Non-pigmented ciliary epithelial cell (primary cell): ENCODE measurements at regions not wholly inside any gene's neighbourhood (a gene's known extent, or its start where the extent isn't known, plus 50 kb on each side); places are given as distances from the start of the nearest gene placed in this dataset.
A peak's percentile ranks its signal among the peaks of the same experiment; 100 is the strongest.

Experiments
- DNase-seq: peaks from one replicate; pipeline ENCODE4 v3.0.0-alpha.2; 2010; ENCODE audit warnings: low read depth

DNA sequence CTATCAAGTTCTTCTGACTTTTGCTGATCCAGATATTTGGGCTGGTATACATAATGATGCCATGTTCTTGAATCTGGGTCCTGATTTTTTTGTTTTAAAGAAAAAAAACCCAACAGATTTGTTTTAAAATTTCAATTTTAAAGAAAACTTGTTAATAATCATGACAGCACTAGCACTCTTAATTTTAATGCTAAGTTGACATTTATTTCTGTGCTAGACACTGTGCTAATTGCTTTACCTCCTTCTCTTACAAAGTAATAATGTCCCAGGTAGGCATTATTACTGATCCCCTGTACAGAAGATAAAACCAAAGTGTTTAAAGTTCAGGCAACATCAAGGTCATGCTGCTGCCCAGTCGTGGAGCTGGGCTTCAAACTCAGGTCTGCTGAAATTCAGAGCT, 101.9 kb downstream of the ZNF608 start:
- DNase-seq = no peak

DNA sequence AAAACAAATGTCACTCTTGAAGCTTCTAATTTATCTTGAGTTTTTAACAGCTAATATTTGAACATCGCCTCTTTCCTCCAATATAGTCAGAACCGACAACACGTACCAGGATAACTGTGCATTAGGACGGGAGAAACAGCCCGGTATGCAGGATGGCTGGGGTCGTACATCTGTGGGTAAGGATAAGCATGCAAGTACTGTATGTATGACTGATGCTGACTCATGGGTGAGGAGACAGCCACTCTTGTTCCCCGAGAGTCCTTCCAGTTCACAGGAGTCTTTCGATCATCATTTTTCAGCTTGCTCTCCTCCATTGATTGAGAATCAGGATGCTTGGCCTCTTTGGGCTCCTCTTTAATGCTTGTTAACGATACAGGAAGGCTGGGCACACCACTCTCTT, 102.3 kb downstream of the ZNF608 start:
- no peak for DNase-seq

DNA sequence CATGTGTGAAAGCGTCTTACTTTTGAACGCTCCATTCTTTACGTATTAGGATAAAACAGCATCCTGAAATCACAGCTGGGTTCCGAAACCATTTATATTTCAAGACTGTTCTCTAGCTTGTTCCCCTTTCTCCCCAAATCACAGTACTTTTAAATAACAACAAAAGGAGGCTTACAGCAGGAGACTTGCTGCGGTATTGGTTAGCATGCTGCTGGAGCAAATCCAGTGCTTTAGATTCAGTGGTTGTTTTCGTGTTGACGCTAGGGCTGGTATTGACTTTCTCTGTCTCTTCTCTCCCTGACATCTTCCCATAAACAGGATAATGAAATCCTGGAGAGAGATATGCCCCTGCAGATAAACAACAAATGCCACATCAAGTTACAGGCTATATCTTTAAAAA, 103.1 kb downstream of the ZNF608 start:
- no peak for DNase-seq

DNA sequence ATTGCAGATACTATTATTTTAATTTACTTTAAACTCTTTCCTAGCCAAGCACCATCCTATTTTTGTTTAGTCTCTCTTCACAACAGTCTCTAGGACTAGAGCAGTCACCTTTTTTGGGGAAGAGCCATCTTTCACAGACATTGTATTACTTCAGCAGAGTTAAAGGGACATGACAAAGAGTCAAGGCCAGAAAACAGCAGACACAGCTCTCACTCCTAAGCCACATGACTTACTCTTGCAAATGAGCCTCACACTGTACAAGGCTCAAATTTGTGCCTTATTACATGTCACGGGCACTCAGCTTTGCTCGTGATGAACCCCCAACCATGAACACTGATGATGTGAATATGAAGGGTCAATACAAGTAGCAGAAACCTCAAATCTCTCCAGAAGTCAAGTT, 104.3 kb downstream of the ZNF608 start:
- DNase-seq = no peak

DNA sequence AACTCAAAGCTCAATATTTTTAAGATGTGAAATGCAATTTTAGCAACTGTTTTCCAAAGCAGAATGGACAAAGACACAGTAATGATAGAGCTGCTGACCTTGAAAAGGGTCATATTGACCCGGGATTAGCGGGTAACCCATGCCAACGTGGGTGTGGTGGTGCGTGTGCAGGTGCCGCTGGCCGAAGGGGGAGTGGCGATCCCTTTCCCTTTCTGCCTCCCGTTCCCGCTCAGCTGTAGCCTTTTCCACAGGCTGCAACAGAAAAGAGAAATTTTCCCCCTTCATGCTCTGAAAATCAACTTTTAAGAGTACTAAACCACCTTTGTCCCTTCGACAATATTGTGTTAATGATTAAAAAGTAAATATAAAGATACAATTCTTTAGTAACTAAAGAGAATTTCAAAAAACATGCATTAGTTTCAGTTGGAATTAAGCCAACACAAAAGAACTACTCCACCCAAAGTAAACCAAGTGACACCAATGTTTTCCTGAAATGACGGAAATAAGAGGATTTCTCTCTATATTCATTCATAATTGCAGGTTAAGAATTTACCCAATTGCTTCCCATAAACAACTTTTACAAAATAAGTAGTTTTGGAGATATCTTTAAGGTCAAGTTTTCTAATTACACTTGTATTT, 105.2 kb downstream of the ZNF608 start:
- DNase-seq = no peak

DNA sequence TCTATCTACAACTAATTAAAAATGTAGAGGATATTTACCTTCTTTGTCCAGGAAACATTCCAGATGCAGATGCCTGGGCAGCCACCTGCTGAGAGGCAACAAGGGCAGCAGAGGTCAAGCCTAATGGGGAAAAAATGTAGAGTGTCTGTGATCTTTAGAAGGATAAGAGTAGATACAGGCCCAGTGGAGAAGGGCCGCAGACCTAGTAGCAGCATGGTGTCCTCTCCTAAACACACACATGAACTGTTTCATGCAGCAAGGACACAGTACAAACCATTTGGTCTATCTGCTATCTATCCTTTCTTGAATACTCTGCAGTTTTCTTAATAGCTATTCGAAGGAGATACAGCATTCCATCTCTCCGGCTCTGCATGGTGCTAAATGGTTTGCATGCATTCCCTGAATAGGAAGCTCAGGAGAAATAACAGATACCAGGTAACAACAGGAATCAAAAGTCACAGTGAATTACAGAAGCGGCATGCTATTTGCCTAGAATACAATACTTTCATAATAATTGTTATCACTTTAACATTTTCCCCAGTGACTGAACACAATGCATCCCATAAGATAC, 107.3 kb downstream of the ZNF608 start:
- no peak for DNase-seq

DNA sequence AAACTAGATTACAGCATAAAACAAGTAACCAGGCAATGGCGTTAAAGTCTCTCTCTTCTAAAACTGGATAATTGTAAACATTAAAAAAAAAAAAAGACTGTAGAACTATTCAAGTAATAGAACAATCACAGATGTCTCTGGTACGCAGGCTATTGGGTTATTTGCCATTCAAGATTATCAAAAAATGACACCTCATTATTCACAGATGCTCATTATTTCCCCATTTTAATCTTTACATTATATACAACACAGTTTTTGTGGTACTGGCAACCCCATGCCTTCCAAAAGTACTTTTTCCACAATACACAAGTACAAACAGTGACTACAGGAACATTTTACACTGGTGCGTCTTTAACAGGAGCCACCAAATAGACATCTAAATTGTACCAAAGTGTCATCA, 109.4 kb downstream of the ZNF608 start:
- no peak for DNase-seq

DNA sequence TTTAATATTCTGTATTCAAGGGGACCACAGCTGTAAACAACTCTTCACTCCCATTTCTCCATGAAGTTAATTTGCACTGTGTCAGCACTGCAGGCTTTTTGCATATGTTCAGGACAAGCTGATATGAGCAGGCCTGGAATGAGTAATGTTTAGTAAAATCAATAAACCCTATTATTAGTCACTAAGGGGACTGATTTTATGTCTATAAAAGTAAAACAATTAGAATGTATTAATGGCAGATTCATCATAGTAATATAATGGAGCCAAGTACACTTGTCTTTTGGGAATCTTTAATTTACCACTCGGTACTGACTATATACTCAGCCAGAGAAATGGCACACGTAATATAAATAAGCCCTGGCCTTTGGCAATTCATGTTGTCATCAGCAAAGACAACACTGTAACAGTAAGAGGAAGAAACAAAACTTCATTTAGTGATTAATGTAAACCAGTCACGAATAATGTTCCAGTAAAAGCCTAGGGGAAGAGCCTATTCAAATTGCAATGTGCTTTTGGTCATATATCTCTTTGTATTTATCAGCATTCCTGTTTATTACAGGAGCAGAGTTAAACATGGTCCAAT, 111.6 kb downstream of the ZNF608 start:
- DNase-seq = no peak

DNA sequence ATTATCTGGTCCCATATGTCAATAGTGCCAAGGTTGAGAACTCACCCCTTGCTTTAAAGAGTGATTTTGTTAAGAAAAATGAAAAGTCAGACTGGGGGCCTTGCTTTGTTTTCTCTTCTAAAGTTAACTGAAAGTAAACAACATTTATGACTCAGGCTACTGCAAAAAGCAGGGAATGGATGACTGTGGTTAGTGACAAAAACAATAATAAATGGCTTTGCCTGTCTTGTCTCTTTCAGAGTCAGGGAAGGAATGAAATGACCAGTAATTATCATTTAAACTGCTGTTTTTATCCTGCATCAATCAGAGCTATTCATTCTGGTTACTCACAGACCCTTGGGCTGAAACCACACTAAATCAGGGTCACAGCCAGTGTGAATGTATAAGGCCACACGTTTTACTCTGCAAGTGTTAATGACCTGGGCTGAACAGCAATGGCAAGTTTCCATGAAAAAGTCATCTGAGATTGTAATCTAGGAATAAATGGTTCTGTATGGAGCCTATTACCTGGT, 112.2 kb downstream of the ZNF608 start:
- no peak for DNase-seq

DNA sequence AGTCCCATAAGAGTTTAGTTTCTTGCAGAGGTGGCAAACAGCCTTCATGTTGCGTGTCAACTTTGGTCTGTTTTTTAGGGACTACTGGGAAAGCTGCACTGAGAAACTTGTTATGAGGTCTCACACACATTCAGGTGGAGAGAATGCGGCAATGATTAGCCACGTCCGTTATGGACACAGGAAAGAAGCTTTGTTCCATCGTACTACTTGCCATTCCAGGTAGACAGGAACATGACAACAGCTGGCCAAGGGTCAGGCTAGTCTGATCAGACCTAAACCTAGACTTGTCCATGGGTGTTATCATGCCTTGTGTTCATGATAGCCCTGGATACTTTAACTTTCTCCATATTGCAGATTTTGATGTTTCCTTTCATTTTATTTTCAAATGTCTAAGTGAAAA, 113.2 kb downstream of the ZNF608 start:
- DNase-seq = no peak

DNA sequence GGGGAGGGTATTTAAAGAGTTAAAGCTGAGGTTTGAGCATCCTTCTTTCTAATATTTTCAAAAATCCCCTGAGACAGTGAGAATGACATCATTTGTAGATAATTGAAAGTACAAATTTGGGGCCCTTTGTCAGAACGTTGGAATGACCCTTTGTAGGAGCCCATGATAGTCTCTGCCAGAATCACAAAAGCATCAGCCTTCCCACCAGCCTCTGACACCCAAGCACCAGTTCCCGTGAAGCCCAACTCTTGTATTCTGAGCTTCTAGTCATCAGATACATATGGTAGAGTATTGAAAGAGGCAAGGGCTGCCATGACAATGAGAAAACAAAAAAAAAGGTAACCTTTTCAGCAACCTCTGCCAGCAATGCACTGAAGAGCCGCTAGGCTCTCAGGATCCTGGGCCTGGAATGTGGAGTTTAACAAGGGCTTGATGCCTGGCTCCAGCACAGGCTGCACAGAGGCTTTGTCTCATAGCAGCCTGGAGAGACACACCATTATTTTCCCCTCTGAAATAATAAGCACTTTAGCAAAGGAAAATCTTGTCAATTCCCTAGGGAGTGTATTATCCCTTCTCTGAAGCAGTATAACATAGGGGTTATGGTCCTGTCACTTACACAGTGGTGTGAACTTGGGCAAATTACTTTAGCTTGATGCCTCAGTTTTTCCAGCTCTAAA, 114.4 kb downstream of the ZNF608 start:
- no peak for DNase-seq

DNA sequence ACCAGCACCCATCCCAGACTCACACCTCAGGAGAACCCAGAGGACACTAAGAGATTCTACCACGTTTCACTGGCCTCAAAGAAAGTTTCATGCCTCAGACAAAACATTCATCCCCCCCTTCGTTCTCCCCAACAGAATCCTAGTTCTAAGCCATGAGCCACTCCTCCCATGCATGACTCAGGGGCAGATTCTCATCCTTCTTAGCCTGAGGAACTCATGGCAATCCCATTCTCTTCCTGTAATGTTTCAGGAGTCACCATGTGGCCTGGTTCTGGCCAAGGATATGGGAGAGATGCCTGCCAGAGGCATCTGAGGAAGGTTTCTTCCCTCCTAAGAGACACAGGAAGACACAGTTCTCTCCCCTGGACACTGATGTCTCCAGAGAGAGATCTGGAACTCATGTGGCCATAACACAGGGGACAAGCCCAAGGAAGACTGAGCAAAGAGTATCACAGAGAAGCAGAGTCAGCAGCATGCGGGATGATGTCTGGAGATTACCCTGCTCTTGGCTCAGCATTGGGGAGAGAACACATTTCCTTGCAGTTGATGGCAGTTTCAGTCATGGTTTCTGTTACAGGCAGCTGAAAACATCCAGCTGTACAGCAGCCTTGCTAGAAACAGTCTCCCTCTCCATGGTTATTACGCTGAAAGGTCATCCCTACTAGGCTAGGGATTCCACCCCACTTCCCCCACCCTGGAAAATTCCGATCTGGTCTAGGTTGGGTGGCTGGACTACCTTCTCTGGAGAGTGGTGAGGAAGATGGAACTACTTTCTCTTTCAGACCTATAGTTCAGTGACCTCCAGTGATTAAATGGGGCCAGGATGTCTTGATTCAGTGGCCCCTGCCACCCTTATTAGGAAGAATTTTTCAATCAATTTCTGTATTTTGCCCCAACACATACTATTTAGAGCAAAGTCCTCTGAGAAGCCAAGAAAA, 115.4 kb downstream of the ZNF608 start:
- DNase-seq = no peak

DNA sequence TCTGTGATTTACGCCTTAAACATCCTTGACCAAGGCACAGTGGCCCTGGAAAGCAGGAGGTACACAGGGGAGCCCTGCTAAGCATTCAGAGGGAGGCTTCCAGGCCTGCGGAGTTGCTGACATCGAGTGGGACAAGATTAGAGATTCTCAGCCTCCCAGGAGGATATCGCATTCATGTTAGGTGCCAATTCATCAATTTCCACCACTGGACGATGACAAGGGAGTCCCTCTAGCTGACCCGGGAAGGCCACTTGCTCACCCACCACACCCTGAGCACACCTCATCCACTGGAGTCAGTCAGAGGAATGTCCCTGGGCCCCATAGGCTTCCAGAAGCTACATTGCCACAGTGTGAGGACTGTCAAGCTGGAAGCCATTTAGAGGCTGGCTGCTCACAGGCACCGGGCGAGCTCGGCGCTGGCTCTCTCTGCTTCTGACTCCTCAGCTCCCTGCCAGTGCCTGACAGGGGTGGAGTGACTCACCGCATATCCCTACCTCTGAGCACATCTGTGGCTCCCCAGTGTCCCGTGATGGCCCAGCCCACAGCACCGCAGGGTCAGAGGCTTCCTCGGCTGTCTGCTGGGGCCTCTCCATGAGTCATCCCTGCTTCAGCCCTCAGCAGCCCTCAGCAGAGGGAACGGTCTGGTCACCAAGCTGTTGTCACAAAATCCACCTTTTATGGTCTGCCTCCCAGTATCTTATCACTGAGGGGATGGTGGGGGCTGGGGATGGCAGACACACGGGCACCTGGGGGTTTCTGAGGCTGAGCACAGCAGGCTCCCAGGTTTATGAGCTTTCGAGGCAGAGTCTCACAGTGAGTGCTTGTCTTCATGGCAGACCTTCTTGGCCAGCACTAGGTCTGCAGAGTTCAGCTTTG, 117.5 kb downstream of the ZNF608 start:
- DNase-seq = peak; percentile 93

DNA sequence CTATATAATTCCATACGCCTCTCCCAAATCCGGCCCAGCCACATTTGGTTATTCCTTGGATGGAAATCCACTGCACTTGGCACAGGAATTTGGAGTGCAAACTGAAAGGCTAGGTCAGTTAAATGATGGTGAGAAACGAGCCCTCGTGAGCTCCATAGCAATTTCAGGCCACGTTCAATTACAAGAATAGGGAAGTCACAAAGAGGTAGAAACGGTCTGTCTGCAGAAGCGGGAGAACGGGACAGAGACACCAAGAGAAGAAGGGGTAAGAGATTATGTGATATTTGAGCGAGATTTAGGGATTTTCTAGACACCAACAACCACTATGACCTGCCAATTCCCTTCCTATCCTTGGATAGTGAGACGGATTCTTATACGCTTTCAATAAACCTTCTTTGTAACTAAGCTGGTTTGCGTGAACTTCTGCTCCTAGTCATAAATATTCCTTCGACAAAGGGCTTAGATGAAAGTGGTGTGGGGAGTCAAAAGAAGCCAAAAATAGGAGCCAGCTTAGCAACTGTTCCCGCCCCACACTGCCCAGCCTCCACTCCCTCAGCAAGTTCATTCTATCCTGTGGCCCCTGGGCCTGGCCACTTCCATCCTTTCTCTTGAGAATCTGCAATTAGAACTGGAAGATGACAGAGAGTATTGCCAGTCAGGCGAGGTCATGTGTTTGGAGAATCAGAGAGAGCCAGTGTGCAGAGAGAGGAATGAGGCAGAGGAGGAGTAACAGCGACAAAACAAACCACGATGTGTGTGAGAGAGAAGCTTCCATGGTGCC, 118.4 kb downstream of the ZNF608 start:
- no peak for DNase-seq

DNA sequence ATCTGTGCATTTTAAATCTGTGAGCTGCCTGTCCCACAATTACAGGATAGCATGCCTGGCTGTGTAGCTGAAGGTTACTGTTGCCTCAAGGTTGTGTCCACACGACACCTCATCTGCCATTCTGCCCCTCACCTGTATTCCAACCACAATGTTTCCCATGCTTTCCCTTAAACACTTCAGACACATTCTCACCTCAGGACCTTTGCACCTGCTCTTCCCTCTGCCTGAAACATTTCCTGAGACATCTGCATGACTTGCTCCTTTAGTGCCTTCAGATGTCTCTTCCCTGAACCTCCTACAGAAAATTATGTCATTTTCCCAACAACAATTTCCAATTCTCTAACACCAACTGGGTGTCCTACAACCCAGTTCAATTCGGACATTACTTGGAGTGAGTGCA, 120.4 kb downstream of the ZNF608 start:
- DNase-seq = no peak

DNA sequence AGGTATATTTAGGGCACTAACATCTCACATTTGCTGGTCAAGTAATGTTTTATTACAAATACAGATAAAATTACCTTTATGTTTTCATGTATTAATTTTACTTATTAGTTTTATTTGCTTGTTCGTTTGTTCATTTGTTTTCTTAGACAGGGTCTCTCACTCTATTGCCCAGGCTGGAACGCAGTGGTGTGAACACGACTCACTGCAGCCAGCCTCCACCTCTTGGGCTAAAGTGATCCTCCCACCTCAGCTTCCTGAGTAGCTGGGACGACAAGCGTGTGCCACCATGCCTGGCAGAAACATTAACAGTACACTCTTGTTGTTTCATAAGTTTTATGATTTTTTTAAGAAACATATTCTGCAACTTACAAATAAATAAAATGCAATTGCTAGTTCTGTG, 123.2 kb downstream of the ZNF608 start:
- DNase-seq = no peak

DNA sequence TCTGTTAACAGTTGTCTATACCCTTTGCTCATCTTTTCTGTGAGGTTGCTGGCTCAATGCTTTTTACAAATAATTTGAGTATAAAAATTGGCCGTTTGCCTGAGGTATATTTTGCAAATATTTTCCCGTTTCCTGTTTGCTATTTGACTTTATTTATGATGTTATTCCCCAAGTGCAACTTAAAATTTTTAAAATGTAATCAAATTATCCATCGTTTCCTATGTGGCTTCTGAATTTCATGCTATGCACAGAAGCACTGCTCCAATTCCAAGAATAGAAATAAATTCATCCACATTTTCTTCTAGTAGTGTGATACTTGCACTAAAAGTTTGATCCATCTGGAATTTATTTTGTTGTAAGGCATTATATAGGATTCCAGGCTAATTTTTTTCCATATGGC, 123.6 kb downstream of the ZNF608 start:
- DNase-seq = no peak

DNA sequence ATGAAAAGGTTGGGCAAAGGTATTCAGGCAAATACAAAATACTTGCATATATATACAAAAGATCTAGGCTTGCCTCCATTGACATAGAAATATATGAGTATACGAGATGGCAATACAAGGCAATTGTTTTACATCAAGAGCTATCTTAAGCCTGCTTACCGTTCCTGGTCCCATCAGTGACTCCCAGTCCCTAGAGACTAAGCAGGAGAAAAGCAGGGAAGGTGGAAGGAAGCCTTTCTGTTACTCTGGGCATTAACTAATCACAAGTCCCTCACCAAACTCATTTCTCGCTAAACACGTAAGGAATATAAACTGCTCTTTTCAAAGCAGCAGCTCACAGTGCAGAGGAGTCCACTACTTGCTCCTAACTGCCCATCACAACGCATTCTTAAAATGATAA, 125.2 kb downstream of the ZNF608 start:
- DNase-seq = no peak

DNA sequence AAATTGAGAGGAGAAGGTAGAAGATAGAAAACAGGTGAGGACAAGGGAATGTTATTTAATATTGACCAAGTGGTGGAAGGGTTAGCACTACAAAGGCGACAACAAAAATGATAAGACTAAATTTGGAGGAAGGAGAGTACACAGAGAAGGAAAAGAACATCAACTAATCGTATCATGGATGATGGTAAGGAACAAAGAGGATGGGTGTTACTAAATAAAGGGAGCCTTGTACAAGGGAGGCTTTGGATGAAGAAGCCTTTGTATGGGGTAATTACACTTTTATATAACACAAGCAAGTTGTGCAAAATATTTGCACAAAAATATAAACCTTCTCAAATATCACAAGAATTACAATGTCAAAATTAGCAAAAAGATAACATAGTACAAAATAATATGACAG, 125.7 kb downstream of the ZNF608 start:
- DNase-seq = no peak

DNA sequence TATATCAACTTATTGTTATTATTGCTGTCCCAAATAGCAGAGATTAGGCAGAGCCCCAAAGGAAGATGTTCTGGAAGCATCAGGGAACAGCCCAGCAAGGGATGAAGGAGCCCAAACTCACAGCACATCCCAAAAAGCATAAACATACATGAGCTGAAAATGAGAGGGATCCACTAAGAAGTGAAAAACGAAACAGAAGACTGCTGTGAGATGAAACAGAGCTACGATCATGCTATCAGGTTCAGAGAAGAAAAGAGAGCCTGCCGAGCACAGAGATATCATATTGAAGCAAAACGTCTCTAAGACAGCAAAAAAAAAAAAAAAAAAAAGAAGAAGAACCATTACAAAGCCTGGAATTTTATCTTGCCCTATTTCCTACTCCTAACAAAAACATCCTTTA, 127.3 kb downstream of the ZNF608 start:
- no peak for DNase-seq
